SH-SY5Y (cell line): ENCODE measurements at regions not wholly inside any gene's neighbourhood (a gene's known extent, or its start where the extent isn't known, plus 50 kb on each side); places are given as distances from the start of the nearest gene placed in this dataset.

Source experiments
- GATA2 ChIP-seq: IDR thresholded peaks from 2 replicates; pipeline ENCODE4 v1.6.1; 2011; ENCODE audit warnings: mild to moderate bottlenecking, low read depth, low read length
- GATA3 ChIP-seq: IDR thresholded peaks from 2 replicates; pipeline ENCODE4 v1.6.1; 2011; ENCODE audit warnings: low read depth, mild to moderate bottlenecking, low read length, moderate library complexity

GRCh38 chr4:114077610-114078009, 98.2 kb upstream of the ARSJ start:
- no peak for TF ChIP-seq GATA3
- no peak for TF ChIP-seq GATA2

DNA sequence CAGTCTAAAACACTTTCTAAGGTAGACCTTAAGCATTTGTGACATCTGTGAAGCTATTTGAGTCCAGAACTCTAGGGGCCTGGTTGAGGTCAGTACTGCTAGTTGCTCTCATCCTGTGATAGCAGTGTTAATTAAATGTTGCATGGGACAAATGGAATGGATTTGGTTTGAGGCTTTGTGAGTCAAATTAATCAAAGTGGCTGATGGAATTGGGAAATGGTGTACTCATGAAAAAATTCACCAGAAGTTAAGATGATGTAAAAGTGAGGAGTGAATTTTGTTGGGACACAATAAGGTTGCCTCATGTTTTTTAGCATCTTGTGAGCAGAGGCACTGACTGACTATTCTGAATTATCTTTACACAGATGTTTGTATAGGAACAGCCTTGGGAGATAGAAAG, 99.2 kb upstream of the ARSJ start:
- TF ChIP-seq GATA3 (no peak), GATA2 (no peak)

GRCh38 chr4:114081783-114082182, 102.3 kb upstream of the ARSJ start:
- TF ChIP-seq GATA2 (no peak), GATA3 (no peak)

- TF ChIP-seq GATA2 = no peak
These were observed 102.9 kb upstream of the ARSJ start for GRCh38 chr4:114082348-114082747.

- TF ChIP-seq GATA3 (no peak), GATA2 (no peak)
These were observed 106.3 kb upstream of the ARSJ start for GRCh38 chr4:114085611-114086345.

- TF ChIP-seq GATA3 = no peak
- no peak for TF ChIP-seq GATA2
These were observed 108.3 kb upstream of the ARSJ start for GRCh38 chr4:114087596-114088230.

DNA sequence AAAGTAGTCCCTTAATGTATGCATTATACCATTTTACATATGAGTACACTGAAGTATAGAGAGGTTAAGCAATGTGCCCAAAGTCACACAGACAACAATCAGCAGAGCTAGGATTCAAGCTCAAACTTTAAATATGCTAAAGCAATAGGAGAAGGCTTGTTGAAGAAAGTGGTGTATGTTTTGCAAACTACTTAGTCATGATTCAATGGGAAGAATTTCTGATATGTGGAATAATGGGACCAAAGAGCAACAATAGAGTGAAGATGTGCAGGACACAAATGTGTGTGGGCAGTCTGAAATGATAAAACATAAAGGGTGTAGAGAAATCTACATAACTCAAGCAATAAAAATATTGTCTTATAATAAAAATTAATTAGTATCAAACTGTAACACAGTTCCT, 109.0 kb upstream of the ARSJ start:
- TF ChIP-seq GATA2 (no peak), GATA3 (no peak)

DNA sequence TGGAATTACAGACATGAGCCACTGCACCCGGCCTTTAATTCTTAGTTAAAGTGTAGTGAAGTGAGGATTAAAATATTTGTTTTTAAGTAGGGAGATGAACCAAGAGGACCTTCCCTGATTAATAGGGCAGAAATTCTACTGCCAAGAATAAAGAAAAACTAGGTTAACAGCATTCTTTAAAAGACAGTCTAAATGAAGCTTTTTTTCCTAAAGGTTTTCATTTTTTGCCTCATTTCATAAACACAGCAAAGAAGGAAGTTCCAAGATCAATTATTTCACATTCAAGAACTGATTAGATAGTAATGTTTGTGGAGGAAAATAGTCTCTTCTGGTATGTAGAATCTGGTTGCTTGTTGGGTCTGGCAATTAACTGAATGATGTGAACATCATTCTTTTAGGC, 112.1 kb upstream of the ARSJ start:
- TF ChIP-seq GATA3 (no peak), GATA2 (no peak)

- no peak for TF ChIP-seq GATA2
- TF ChIP-seq GATA3 = no peak
These were observed 113.8 kb upstream of the ARSJ start for GRCh38 chr4:114093221-114093715.

DNA sequence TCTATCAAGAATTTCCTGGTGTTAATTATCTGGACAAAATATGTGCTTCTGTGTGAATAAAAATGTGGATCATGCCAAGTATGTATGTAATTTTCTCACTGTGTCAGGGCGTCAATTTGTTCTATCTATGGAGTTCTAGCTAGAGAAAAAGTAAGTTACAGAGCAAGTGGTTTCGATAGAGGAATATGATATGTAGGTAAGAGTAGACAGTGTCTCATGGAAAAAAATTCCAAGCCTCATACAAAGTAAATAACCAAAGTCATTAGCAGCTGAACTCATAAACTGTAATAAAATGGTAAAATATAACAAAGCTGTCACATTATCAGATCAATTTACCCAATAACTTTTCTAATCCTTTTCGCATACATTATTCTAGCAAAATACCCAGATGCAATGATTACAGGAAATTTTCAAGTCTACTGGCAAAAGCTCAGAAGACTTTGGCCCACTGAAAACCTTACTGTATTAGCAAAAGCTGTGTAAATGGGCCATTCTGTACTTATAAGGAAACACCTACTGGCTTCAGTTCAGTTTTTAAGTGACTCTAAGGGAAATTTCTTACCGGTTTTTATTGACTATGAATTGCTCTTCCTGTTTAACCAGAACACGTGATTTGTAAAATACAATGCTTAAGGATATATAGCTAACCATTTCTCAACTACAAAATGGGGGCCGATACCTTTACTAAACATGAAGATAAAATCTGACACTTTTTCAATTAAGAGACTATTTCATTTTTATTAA, 121.0 kb upstream of the ARSJ start:
- no peak for TF ChIP-seq GATA2
- TF ChIP-seq GATA3 = no peak

DNA sequence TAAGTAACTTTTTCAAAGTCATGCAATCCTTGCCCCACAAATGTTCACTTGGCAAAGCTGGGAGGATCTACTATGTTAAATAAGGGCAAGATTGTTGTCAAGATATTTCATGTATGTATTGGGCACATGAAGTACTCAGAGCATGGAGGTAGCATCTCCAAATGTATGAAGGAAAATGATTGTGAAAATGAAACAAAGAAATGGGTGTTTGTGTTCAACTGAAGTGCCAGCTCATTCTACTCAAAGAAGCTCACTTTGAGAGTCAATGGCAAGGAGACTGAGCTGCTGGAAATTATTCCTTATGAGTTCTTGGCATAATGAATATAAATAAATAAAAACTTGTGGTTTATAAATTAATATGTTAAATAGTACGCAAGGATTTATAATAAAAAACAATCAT, 124.5 kb upstream of the ARSJ start:
- TF ChIP-seq GATA3 (no peak), GATA2 (no peak)

DNA sequence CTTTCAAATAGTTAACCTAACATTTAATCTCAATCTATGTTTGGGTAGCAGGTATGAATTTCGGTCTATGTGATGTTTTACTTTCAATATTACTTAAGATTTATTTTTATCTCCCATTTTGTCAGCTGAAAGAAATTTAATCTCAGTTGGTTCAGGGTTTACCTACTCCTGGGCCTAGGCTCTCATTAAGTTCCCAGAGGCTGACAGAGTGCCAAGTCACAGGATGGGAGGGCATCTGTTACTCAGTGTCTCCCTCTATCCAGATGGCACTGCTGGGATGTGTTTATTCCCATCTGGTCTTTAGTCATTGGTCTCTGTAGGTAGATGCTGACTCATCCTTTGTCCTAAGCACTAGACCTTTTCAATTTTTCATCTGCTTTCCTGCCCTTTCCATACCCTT, 129.4 kb upstream of the ARSJ start:
- no peak for TF ChIP-seq GATA2
- TF ChIP-seq GATA3 = no peak

GRCh38 chr4:114109776-114110175, 130.3 kb upstream of the ARSJ start:
- TF ChIP-seq GATA3 = no peak
- no peak for TF ChIP-seq GATA2

- TF ChIP-seq GATA3 (no peak), GATA2 (no peak)
These were observed 136.1 kb upstream of the ARSJ start for GRCh38 chr4:114115526-114115925.

DNA sequence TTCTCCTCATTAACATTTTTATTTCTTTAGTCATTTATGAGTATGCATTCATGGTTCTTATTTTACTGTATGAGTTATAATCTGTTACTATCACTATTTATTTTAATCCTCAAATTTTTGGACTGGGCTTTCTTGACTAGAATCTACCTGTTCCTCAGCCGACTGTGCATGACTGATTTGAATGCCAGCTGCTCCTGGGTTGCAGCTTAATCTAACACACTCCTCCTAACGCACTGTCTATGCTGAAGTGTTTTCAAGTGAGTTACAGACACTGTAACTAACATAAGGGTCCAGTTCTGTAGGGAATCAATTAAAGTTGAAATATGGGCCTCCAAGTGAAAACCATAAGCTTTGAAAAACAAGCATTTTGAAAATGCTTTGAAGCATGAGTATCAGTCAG, 137.4 kb upstream of the ARSJ start:
- TF ChIP-seq GATA3 = no peak
- TF ChIP-seq GATA2 = no peak
